ENCODE measurements at regions not wholly inside any gene's neighbourhood (a gene's known extent, or its start where the extent isn't known, plus 50 kb on each side); places are given as distances from the start of the nearest gene placed in this dataset.

- WGBS, 2 experiments (ENCODE audit: insufficient coverage in 1 of 2, insufficient read length in 1 of 2): 93 to 100% methylated on average over 3 of the region's 3 CpGs
- H3K27me3 Mint-ChIP-seq (ENCODE audit: insufficient read depth): no peaks in the 10 kb centered on the region
These were observed 569.5 kb upstream of the WWC1 start for GRCh38 chr5:167721926-167722440.

DNA sequence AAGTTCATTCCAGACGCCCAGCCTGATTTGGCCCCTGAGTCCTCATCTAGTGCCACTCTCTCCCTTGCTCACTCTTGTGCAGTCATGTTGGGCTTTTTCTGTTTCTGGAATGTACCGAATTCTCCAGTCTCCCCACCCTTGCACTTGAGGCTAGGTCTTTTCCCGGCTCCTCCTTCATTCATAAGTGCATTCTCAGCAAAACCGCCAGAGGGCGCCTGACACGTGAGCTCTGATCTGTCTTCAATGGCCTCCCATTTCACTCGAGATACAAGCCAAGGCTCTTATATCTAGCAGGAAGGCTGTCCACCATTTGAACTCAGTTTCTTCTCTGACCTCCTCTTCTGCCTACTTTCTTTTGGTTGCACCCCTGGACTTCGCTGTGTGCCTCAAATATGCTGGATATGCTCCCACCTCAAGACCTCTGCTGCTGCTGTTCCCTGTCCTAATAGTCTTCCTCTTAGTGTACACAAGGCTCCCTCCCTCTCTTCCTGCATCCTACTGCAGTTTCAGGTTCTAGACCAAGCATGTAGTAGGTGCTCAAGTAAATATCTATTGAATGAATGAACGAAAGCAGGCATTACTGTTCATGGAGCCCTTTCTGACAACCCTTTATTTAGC is 568.1 kb upstream of the WWC1 start:
- Mint-ChIP-seq H3K27ac (no peak overlapping the region), H3K4me1 (peaks cover 8% of the 10 kb centered on the region), H3K27me3 (ENCODE audit: insufficient read depth) (no peaks in the 10 kb centered on the region), H3K36me3 (ENCODE audit: low read depth) (no peaks in the 10 kb centered on the region), H3K9me3 (no peaks in the 10 kb centered on the region), H3K4me3 (no peak overlapping the region)
- H3K9ac ChIP-seq (ENCODE audit: extremely low read depth, low read length, poor library complexity, severe bottlenecking): no peak overlapping the region
- H3K9me3 ChIP-seq (ENCODE audit: control insufficient read depth, low read length): no peaks in the 10 kb centered on the region
- H3K4me3 ChIP-seq (ENCODE audit: low read length): no peak overlapping the region
- peak; percentile 92 for TF ChIP-seq CTCF (conservative IDR thresholded peaks at IDR 0.05)
- WGBS, 2 experiments (ENCODE audit: insufficient coverage in 1 of 2, insufficient read length in 1 of 2): 29 to 33% methylated on average over 8 to 9 of the region's 9 CpGs
- no peaks in the 10 kb centered on the region for H3K36me3 ChIP-seq (ENCODE audit: control insufficient read depth, insufficient read depth, low read length)
- no peak overlapping the region for H3K27ac ChIP-seq (ENCODE audit: low read depth, low read length)
- DNase-seq: peak; percentile 94
- H3K4me1 ChIP-seq (ENCODE audit: control insufficient read depth, insufficient read depth, low read length): no peaks in the 10 kb centered on the region
- no peaks in the 10 kb centered on the region for H3K27me3 ChIP-seq (ENCODE audit: control insufficient read depth, insufficient read depth, low read length, poor library complexity, severe bottlenecking)

More at GRCh38 chr5:167721926-167722440, 569.5 kb upstream of the WWC1 start:
- no peak for TF ChIP-seq CTCF (conservative IDR thresholded peaks at IDR 0.05)
- H3K9me3 Mint-ChIP-seq: no peaks in the 10 kb centered on the region
- Histone ChIP-seq H3K4me1 (ENCODE audit: control insufficient read depth, insufficient read depth, low read length) (no peaks in the 10 kb centered on the region), H3K9ac (ENCODE audit: extremely low read depth, low read length, poor library complexity, severe bottlenecking) (no peak overlapping the region), H3K4me3 (ENCODE audit: low read length) (no peak overlapping the region), H3K36me3 (ENCODE audit: control insufficient read depth, insufficient read depth, low read length) (no peaks in the 10 kb centered on the region), H3K27me3 (ENCODE audit: control insufficient read depth, insufficient read depth, low read length, poor library complexity, severe bottlenecking) (no peaks in the 10 kb centered on the region), H3K9me3 (ENCODE audit: control insufficient read depth, low read length) (no peaks in the 10 kb centered on the region), H3K27ac (ENCODE audit: low read depth, low read length) (no peak overlapping the region)
- H3K4me3 Mint-ChIP-seq: no peak overlapping the region
- peaks cover 11% of the 10 kb centered on the region for H3K4me1 Mint-ChIP-seq
- H3K36me3 Mint-ChIP-seq (ENCODE audit: low read depth): no peaks in the 10 kb centered on the region
- DNase-seq: no peak
- H3K27ac Mint-ChIP-seq: no peak overlapping the region

GRCh38 chr5:167725264-167725663 is 566.2 kb upstream of the WWC1 start:
- Histone ChIP-seq H3K36me3 (ENCODE audit: control insufficient read depth, insufficient read depth, low read length) (no peaks in the 10 kb centered on the region), H3K27ac (ENCODE audit: low read depth, low read length) (no peak overlapping the region), H3K4me1 (ENCODE audit: control insufficient read depth, insufficient read depth, low read length) (no peaks in the 10 kb centered on the region), H3K9ac (ENCODE audit: extremely low read depth, low read length, poor library complexity, severe bottlenecking) (no peak overlapping the region), H3K27me3 (ENCODE audit: control insufficient read depth, insufficient read depth, low read length, poor library complexity, severe bottlenecking) (no peaks in the 10 kb centered on the region), H3K4me3 (ENCODE audit: low read length) (no peak overlapping the region), H3K9me3 (ENCODE audit: control insufficient read depth, low read length) (no peaks in the 10 kb centered on the region)
- 73 to 77% methylated on average over 2 of the region's 2 CpGs for WGBS, 2 experiments (ENCODE audit: insufficient coverage in 1 of 2, insufficient read length in 1 of 2)
- Mint-ChIP-seq H3K27me3 (ENCODE audit: insufficient read depth) (no peaks in the 10 kb centered on the region), H3K36me3 (ENCODE audit: low read depth) (no peaks in the 10 kb centered on the region), H3K4me1 (peaks cover 11% of the 10 kb centered on the region), H3K27ac (peak overlapping the region; percentile 36), H3K4me3 (no peak overlapping the region), H3K9me3 (no peaks in the 10 kb centered on the region)
- no peak for DNase-seq
- TF ChIP-seq CTCF (conservative IDR thresholded peaks at IDR 0.05): no peak

Measured in endodermal cell (in vitro differentiated cells).